ENCODE measurements at regions not wholly inside any gene's neighbourhood (a gene's known extent, or its start where the extent isn't known, plus 50 kb on each side); places are given as distances from the start of the nearest gene placed in this dataset.

GRCh38 chr2:144190908-144191605 is 328.9 kb downstream of the ZEB2 start:
- no peaks in the 10 kb centered on the region for H3K36me3 ChIP-seq
- no peak overlapping the region for H3K4me3 ChIP-seq
- no peaks in the 10 kb centered on the region for H3K9me3 ChIP-seq
- no peaks in the 10 kb centered on the region for H3K27me3 ChIP-seq (replicated peaks in 1 of 7)
- DNase-seq, result no peak
- 70 to 89% (median 74%) methylated on average over 4 of the region's 4 CpGs for WGBS, 5 donors
- H3K27ac ChIP-seq, result peak overlapping the region in 3 of 8 donors; percentile 11 to 34 (median 32)
- TF ChIP-seq POLR2AphosphoS5 (IDR thresholded peaks at IDR 0.05), result no peak
- no peak for TF ChIP-seq POLR2A (IDR thresholded peaks at IDR 0.05)
- no peak for TF ChIP-seq CTCF (IDR thresholded peaks at IDR 0.05 in 8 of 11, conservative IDR thresholded peaks at IDR 0.05 in 3 of 11)
- H3K4me1 ChIP-seq, result peaks cover 0 to 27% (median 7%) of the 10 kb centered on the region in 6 donors
- intact Hi-C loops (cut with DNase I; ENCODE audit: low total_unique reads), result no loop called here

- H3K4me3 ChIP-seq, result peak overlapping the region in 1 of 8 donors; percentile 39
- peaks cover 0 to 5% (median 0%) of the 10 kb centered on the region in 6 donors for H3K36me3 ChIP-seq
- TF ChIP-seq CTCF (IDR thresholded peaks at IDR 0.05 in 8 of 11, conservative IDR thresholded peaks at IDR 0.05 in 3 of 11) (no peak), POLR2AphosphoS5 (IDR thresholded peaks at IDR 0.05) (peak in 1 of 3 donors; percentile 67)
- H3K27ac ChIP-seq, result peak overlapping the region in 3 of 8 donors; percentile 0 to 37 (median 13)
- peak; percentile 76 for DNase-seq
- no peaks in the 10 kb centered on the region for H3K27me3 ChIP-seq (replicated peaks in 1 of 7)
- intact Hi-C loops (cut with DNase I; ENCODE audit: low total_unique reads), result no loop called here
- WGBS, 5 donors, result 51 to 65% (median 52%) methylated on average over 9 of the region's 9 CpGs
- no peaks in the 10 kb centered on the region for H3K9me3 ChIP-seq
- H3K4me1 ChIP-seq, result peaks cover 0 to 36% (median 5%) of the 10 kb centered on the region in 6 donors
These were observed 336.2 kb downstream of the ZEB2 start for GRCh38 chr2:144183727-144184126.

- no peak for DNase-seq
- Histone ChIP-seq H3K36me3 (peaks cover 0 to 15% (median 0%) of the 10 kb centered on the region in 6 donors), H3K27me3 (replicated peaks in 1 of 7) (no peaks in the 10 kb centered on the region), H3K4me1 (peaks cover 0 to 32% (median 4%) of the 10 kb centered on the region in 6 donors), H3K9me3 (no peaks in the 10 kb centered on the region), H3K4me3 (no peak overlapping the region), H3K27ac (no peak overlapping the region)
- TF ChIP-seq POLR2AphosphoS5 (IDR thresholded peaks at IDR 0.05) (no peak), POLR2A (IDR thresholded peaks at IDR 0.05) (no peak), CTCF (IDR thresholded peaks at IDR 0.05 in 8 of 11, conservative IDR thresholded peaks at IDR 0.05 in 3 of 11) (no peak)
- 57 to 81% (median 78%) methylated on average over 1 of the region's 1 CpG for WGBS, 5 donors
- intact Hi-C loops (cut with DNase I; ENCODE audit: low total_unique reads), result no loop called here
These were observed 338.9 kb downstream of the ZEB2 start for GRCh38 chr2:144181001-144181400.

- Histone ChIP-seq H3K27me3 (replicated peaks in 1 of 7) (no peaks in the 10 kb centered on the region), H3K9me3 (no peaks in the 10 kb centered on the region), H3K27ac (no peak overlapping the region), H3K4me3 (no peak overlapping the region), H3K4me1 (peaks cover 0 to 24% (median 4%) of the 10 kb centered on the region in 6 donors), H3K36me3 (peaks cover 0 to 15% (median 0%) of the 10 kb centered on the region in 6 donors)
- no peak for TF ChIP-seq CTCF (IDR thresholded peaks at IDR 0.05 in 8 of 11, conservative IDR thresholded peaks at IDR 0.05 in 3 of 11)
- no peak for TF ChIP-seq POLR2A (IDR thresholded peaks at IDR 0.05)
- no peak for TF ChIP-seq POLR2AphosphoS5 (IDR thresholded peaks at IDR 0.05)
- no peak for DNase-seq
- intact Hi-C loops (cut with DNase I; ENCODE audit: low total_unique reads), result no loop called here
- 83 to 93% (median 88%) methylated on average over 3 of the region's 3 CpGs for WGBS, 5 donors
These were observed 339.8 kb downstream of the ZEB2 start for GRCh38 chr2:144180131-144180530.

Measured in spleen (tissue), 11 donors.